ENCODE measurements at regions not wholly inside any gene's neighbourhood (a gene's known extent, or its start where the extent isn't known, plus 50 kb on each side); places are given as distances from the start of the nearest gene placed in this dataset.

GRCh38 chr11:32216749-32217148, 125.9 kb downstream of the RCN1 start:
- no peak overlapping the region for H3K27ac ChIP-seq (ENCODE audit: low read depth in 1 of 2, low read length in 2 of 2)
- TF ChIP-seq ATF3 (IDR thresholded peaks at IDR 0.05): no peak
- TF ChIP-seq GABPA (IDR thresholded peaks at IDR 0.05 in 1 of 2, conservative IDR thresholded peaks at IDR 0.05 in 1 of 2): no peak
- TF ChIP-seq REST (IDR thresholded peaks at IDR 0.05): no peak
- TF ChIP-seq FOXA2 (IDR thresholded peaks at IDR 0.05): no peak
- no peak for TF ChIP-seq YY1 (IDR thresholded peaks at IDR 0.05)
- H3K27me3 ChIP-seq (ENCODE audit: control insufficient read depth in 4 of 4, insufficient read depth in 4 of 4, low read length in 3 of 4): no peaks in the 10 kb centered on the region
- WGBS: 94% methylated on average over 4 of the region's 4 CpGs
- DNase-seq (ENCODE audit: low spot score): no peak
- no peaks in the 10 kb centered on the region for H3K4me1 ChIP-seq (ENCODE audit: control insufficient read depth in 4 of 4, insufficient read depth in 4 of 4, low read length in 3 of 4)
- no peaks in the 10 kb centered on the region for H3K36me3 ChIP-seq (ENCODE audit: control insufficient read depth in 4 of 4, insufficient read depth in 3 of 4, low read depth in 1 of 4, low read length in 3 of 4)
- H3K9ac ChIP-seq (ENCODE audit: low read depth in 1 of 2, low read length in 2 of 2): no peak overlapping the region
- no peak overlapping the region for H3K4me3 ChIP-seq (ENCODE audit: low read depth in 1 of 3, low read length in 3 of 3)
- H3K9me3 ChIP-seq (ENCODE audit: control insufficient read depth in 4 of 4, low read length in 3 of 4): no peaks in the 10 kb centered on the region

GRCh38 chr11:32219320-32219719, 128.4 kb downstream of the RCN1 start:
- no peaks in the 10 kb centered on the region for H3K9me3 ChIP-seq (ENCODE audit: control insufficient read depth in 4 of 4, low read length in 3 of 4)
- H3K27ac ChIP-seq (ENCODE audit: low read depth in 1 of 2, low read length in 2 of 2): no peak overlapping the region
- peaks cover 0 to 2% (median 0%) of the 10 kb centered on the region in 4 donors for H3K27me3 ChIP-seq (ENCODE audit: control insufficient read depth in 4 of 4, insufficient read depth in 4 of 4, low read length in 3 of 4)
- H3K36me3 ChIP-seq (ENCODE audit: control insufficient read depth in 4 of 4, insufficient read depth in 3 of 4, low read depth in 1 of 4, low read length in 3 of 4): no peaks in the 10 kb centered on the region
- H3K4me3 ChIP-seq (ENCODE audit: low read depth in 1 of 3, low read length in 3 of 3): no peak overlapping the region
- H3K9ac ChIP-seq (ENCODE audit: low read depth in 1 of 2, low read length in 2 of 2): no peak overlapping the region
- no peak for DNase-seq (ENCODE audit: low spot score)
- WGBS: 63% methylated on average over 7 of the region's 7 CpGs
- TF ChIP-seq TAF1 (conservative IDR thresholded peaks at IDR 0.05) (no peak), REST (IDR thresholded peaks at IDR 0.05) (no peak), FOXA2 (IDR thresholded peaks at IDR 0.05) (no peak), HNF4A (conservative IDR thresholded peaks at IDR 0.05) (no peak), EGR1 (IDR thresholded peaks at IDR 0.05; ENCODE audit: low read depth in 2 of 2) (no peak), FOXA1 (IDR thresholded peaks at IDR 0.05) (no peak), JUND (IDR thresholded peaks at IDR 0.05) (no peak), HNF4G (IDR thresholded peaks at IDR 0.05) (no peak), ATF3 (IDR thresholded peaks at IDR 0.05) (no peak), YY1 (IDR thresholded peaks at IDR 0.05) (no peak), GABPA (IDR thresholded peaks at IDR 0.05 in 1 of 2, conservative IDR thresholded peaks at IDR 0.05 in 1 of 2) (no peak), RXRA (IDR thresholded peaks at IDR 0.05) (no peak), CTCF (IDR thresholded peaks at IDR 0.05; ENCODE audit: low read depth, low read length, missing input control) (no peak), NR2F2 (IDR thresholded peaks at IDR 0.05) (no peak), RAD21 (IDR thresholded peaks at IDR 0.05) (no peak)
- no peaks in the 10 kb centered on the region for H3K4me1 ChIP-seq (ENCODE audit: control insufficient read depth in 4 of 4, insufficient read depth in 4 of 4, low read length in 3 of 4)

Data from liver (tissue), 8 donors.